Endothelial cell of umbilical vein (primary cell): ENCODE measurements at regions not wholly inside any gene's neighbourhood (a gene's known extent, or its start where the extent isn't known, plus 50 kb on each side); places are given as distances from the start of the nearest gene placed in this dataset. TPM values are rescaled to one million over a fixed set of nuclear protein-coding genes. Genes with fewer than 3 reads are reported as not detected.

Experiments used
- BruUV-seq: library from RNA; stranded (reverse); fragments of 400-500 nt; replicated peaks from 2 replicates; lab custom pipeline; 2021; lab: Mats Ljungman, UMichigan
- CTCF ChIA-PET: fragments of 300-600, 350-600 bp; sonication (Branson Sonifier 250); formaldehyde crosslinking; loops from one replicate; lab custom pipeline; 2021; ENCODE audit warnings: antibody characterized with exemption, inconsistent platforms; lab: Charles Lee
- POLR2A ChIA-PET: fragments of 300-600, 350-600 bp; sonication (Branson Sonifier 250); formaldehyde crosslinking; loops from one replicate; lab custom pipeline; 2021; ENCODE audit warnings: antibody characterized with exemption, inconsistent platforms; lab: Charles Lee
- DNase-seq: peaks from one replicate; pipeline ENCODE4 v3.0.0-alpha.2; 2011; ENCODE audit warnings: low read depth, low spot score
- FAIRE-seq: peaks from 2 replicates; lab custom pipeline; 2011; peaks lifted over from hg19 to GRCh38; lab: Jason Lieb, UNC
- H2AFZ ChIP-seq: 2 replicates; pipeline ENCODE4 v1.6.0; 2012; ENCODE audit warnings: low read depth, low read length, control low read depth, inconsistent platforms
- H3K27ac ChIP-seq: 2 replicates; pipeline ENCODE4 v1.5.1; 2011; ENCODE audit warnings: low read depth, mild to moderate bottlenecking, control low read depth, low read length, moderate library complexity; ENCODE audit not compliant: insufficient read depth
- H3K27me3 ChIP-seq, 2 experiments: 2 replicates each; pipeline versions ENCODE4 v1.6.0 to v1.6.1; 2011; ENCODE audit warnings: low read length in 2 of 2, mixed read lengths in 1 of 2; ENCODE audit not compliant: control insufficient read depth in 2 of 2, insufficient read depth in 2 of 2
- H3K36me3 ChIP-seq, 2 experiments: 2 replicates in 1 of 2; 3 replicates in 1 of 2; pipeline ENCODE4 v1.5.1; 2011; ENCODE audit warnings: low read length in 2 of 2, mild to moderate bottlenecking in 1 of 2, moderate library complexity in 1 of 2; ENCODE audit not compliant: control insufficient read depth in 2 of 2, insufficient read depth in 2 of 2; ENCODE audit errors: extremely low read depth in 1 of 2
- H3K4me1 ChIP-seq: 3 replicates; pipeline ENCODE4 v1.5.1; 2011; ENCODE audit warnings: mild to moderate bottlenecking, low read length; ENCODE audit not compliant: control insufficient read depth, insufficient read depth; ENCODE audit errors: extremely low read depth
- H3K4me2 ChIP-seq: 2 replicates; pipeline ENCODE4 v1.6.1; 2011; ENCODE audit warnings: low read length, control low read depth, mixed read lengths; ENCODE audit not compliant: insufficient read depth
- H3K4me3 ChIP-seq, 3 experiments: fragments of 200-600 bp in 1 of 3; sonication (generic), shearing (Covaris generic) in 1 of 3; replicated peaks in 1 of 3; 2 replicates each; pipeline ENCODE4 v1.5.1; 2011 to 2016; ENCODE audit warnings: control low read depth in 3 of 3, low read length in 3 of 3, mild to moderate bottlenecking in 2 of 3, inconsistent platforms in 1 of 3, low read depth in 1 of 3, moderate library complexity in 1 of 3; ENCODE audit not compliant: insufficient read depth in 1 of 3
- H3K79me2 ChIP-seq: 2 replicates; pipeline ENCODE4 v1.6.0; 2012; ENCODE audit warnings: low read length, inconsistent platforms; ENCODE audit not compliant: control insufficient read depth, insufficient read depth
- H3K9ac ChIP-seq: replicated peaks from 2 replicates; pipeline ENCODE3; 2011; ENCODE audit warnings: low read length, control low read depth; ENCODE audit not compliant: insufficient read depth; ENCODE audit errors: extremely low read depth
- H3K9me1 ChIP-seq: replicated peaks from 3 replicates; pipeline ENCODE4 v1.6.0; 2011; ENCODE audit warnings: mild to moderate bottlenecking, low read length; ENCODE audit not compliant: control insufficient read depth, insufficient read depth; ENCODE audit errors: extremely low read depth
- H3K9me3 ChIP-seq: replicated peaks from 2 replicates; pipeline ENCODE4 v1.5.1; 2012; ENCODE audit warnings: low read length, inconsistent platforms; ENCODE audit not compliant: control insufficient read depth, insufficient read depth
- H4K20me1 ChIP-seq: replicated peaks from 2 replicates; pipeline ENCODE3; 2011; ENCODE audit warnings: mild to moderate bottlenecking, low read length; ENCODE audit not compliant: control insufficient read depth, insufficient read depth; ENCODE audit errors: extremely low read depth
- GATA2 ChIP-seq: IDR thresholded peaks from 2 replicates; pipeline ENCODE4 v1.7.0; 2011; ENCODE audit warnings: low read depth, mild to moderate bottlenecking, moderate library complexity, mixed read lengths, low read length; ENCODE audit not compliant: insufficient read length, insufficient read depth
- MYC ChIP-seq: IDR thresholded peaks from one replicate; pipeline ENCODE4 v1.6.1; 2011; ENCODE audit warnings: mild to moderate bottlenecking, low read depth, low read length
- POLR2A ChIP-seq: IDR thresholded peaks from 2 replicates; pipeline ENCODE4 v1.6.1; 2012; ENCODE audit warnings: low read depth, mild to moderate bottlenecking, control low read depth, low read length
- dilution Hi-C: fragments of 300-500 bp; cut with MboI; formaldehyde crosslinking; loops from one replicate; pipeline ENCODE4 v1.15.0; 2019; ENCODE audit warnings: low sequenced_read_pairs; ENCODE audit not compliant: extremely low pct_ligation_motif_present
- intact Hi-C: fragments of 100-400 bp; cut with micrococcal nuclease; formaldehyde crosslinking; loops from one replicate; pipeline ENCODE4 v1.10.0; 2022
- small RNA-seq: library from RNA; depleted of rRNA; stranded (forward); fragments of <200 nt; gene quantifications from one replicate; pipeline ENCODE3, GENCODE V24; 2012; ENCODE audit warnings: low replicate concordance, low read depth; ENCODE audit not compliant: insufficient read depth, insufficient read length

- Histone ChIP-seq H3K27ac (no peak overlapping the region), H3K4me1 (no peaks in the 10 kb centered on the region), H3K9me1 (no peaks in the 10 kb centered on the region), H3K9me3 (no peaks in the 10 kb centered on the region), H4K20me1 (no peaks in the 10 kb centered on the region), H3K4me2 (no peak overlapping the region), H3K36me3 (no peaks in the 10 kb centered on the region), H3K9ac (no peak overlapping the region), H3K27me3 (no peaks in the 10 kb centered on the region), H3K79me2 (no peaks in the 10 kb centered on the region), H3K4me3 (no peak overlapping the region), H2AFZ (no peak overlapping the region)
- intact Hi-C loops (no loop called here), dilution Hi-C loops (no loop called here)
- FAIRE-seq (no peak), DNase-seq (no peak)
- BruUV-seq = no TSS peak
- TF ChIP-seq GATA2 = no peak
- TF ChIP-seq MYC = no peak
- TF ChIP-seq POLR2A = no peak
- ChIA-PET POLR2A (no interaction called here), CTCF (interaction anchor here (3.3 kb wide), 1 partner anchor 14 kb away, joined by 7 read pairs; no protein-coding TSS in a partner anchor)
Measured at GRCh38 chr5:57124014-57124413, 49.8 kb upstream of the GPBP1 start.

Small RNAs in the stretch of these regions (small RNA-seq; reads per million reads assigned to genes)
- not detected for gene AC034244.1
